Activated B cell treated with CpG ODN at 0.5 μM for 24 hours (primary cell): ENCODE measurements at regions not wholly inside any gene's neighbourhood (a gene's known extent, or its start where the extent isn't known, plus 50 kb on each side); places are given as distances from the start of the nearest gene placed in this dataset.

Source experiments
- ATAC-seq: fragments of 200-7000 bp; cut with Tn5 transposase; one replicate; pipeline ENCODE4 v1.10.0; 2021; ENCODE audit warnings: low read depth, mild to moderate bottlenecking, moderate library complexity
- CTCF ChIA-PET: fragments of 350-600 bp; sonication (Branson Sonifier 250); formaldehyde crosslinking; loops from one replicate; lab custom pipeline; 2021; ENCODE audit warnings: antibody characterized with exemption; lab: Charles Lee
- POLR2A ChIA-PET: fragments of 350-600 bp; sonication (Branson Sonifier 250); formaldehyde crosslinking; loops from one replicate; lab custom pipeline; 2021; ENCODE audit warnings: antibody characterized with exemption; lab: Charles Lee
- DNase-seq: peaks from one replicate; pipeline ENCODE4 v3.0.0; 2022
- H3K27ac Mint-ChIP-seq: one replicate; pipeline ENCODE4 v1.8.0; 2020; ENCODE audit warnings: mixed read lengths
- H3K27me3 Mint-ChIP-seq: one replicate; pipeline ENCODE4 v1.8.0; 2021; ENCODE audit warnings: mixed read lengths
- H3K36me3 Mint-ChIP-seq: one replicate; pipeline ENCODE4 v1.8.0; 2021; ENCODE audit warnings: low read depth, mixed read lengths
- H3K4me1 Mint-ChIP-seq: one replicate; pipeline ENCODE4 v1.8.0; 2021; ENCODE audit warnings: mixed read lengths
- H3K4me3 Mint-ChIP-seq: one replicate; pipeline ENCODE4 v1.8.0; 2020; ENCODE audit warnings: mild to moderate bottlenecking, mixed read lengths
- H3K9me3 Mint-ChIP-seq: one replicate; pipeline ENCODE4 v1.8.0; 2020; ENCODE audit warnings: mixed read lengths
- intact Hi-C: fragments of 100-400 bp; cut with micrococcal nuclease; formaldehyde crosslinking; loops from one replicate; pipeline ENCODE4 v1.15.1; 2024
- TF ChIP-seq, protein P1 (sequence below): fragments of 200-600 bp; IDR thresholded peaks from one replicate; pipeline ENCODE4 v1.8.0; 2022; ENCODE audit warnings: antibody characterized with exemption, mild to moderate bottlenecking

DNA sequence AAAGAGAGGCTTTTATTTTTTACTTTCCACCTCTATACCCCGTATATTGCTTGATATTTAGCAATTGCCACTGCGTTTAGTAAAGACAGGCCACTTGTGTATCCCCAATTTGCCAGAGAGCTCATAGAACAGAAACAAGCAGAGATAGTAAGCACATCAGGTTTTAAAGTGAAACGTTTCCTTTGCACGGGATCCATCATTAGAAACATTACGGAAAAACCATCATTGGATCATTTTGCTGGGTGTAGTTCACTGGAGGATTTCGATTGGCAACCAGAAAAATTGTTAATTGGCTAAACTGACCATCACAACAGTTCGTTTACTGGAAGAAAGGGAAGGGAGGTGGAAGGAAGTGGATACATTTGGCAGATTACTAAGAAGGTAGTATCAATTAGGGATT is 149.4 kb upstream of the STK32A start:
- H3K27me3 Mint-ChIP-seq = no peaks in the 10 kb centered on the region
- peaks cover 2% of the 10 kb centered on the region for H3K9me3 Mint-ChIP-seq
- no peak for DNase-seq
- ATAC-seq = no peak
- CTCF ChIA-PET = no interaction called here
- TF ChIP-seq, protein P1, sequence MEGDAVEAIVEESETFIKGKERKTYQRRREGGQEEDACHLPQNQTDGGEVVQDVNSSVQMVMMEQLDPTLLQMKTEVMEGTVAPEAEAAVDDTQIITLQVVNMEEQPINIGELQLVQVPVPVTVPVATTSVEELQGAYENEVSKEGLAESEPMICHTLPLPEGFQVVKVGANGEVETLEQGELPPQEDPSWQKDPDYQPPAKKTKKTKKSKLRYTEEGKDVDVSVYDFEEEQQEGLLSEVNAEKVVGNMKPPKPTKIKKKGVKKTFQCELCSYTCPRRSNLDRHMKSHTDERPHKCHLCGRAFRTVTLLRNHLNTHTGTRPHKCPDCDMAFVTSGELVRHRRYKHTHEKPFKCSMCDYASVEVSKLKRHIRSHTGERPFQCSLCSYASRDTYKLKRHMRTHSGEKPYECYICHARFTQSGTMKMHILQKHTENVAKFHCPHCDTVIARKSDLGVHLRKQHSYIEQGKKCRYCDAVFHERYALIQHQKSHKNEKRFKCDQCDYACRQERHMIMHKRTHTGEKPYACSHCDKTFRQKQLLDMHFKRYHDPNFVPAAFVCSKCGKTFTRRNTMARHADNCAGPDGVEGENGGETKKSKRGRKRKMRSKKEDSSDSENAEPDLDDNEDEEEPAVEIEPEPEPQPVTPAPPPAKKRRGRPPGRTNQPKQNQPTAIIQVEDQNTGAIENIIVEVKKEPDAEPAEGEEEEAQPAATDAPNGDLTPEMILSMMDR = no peak
- H3K36me3 Mint-ChIP-seq = no peaks in the 10 kb centered on the region
- intact Hi-C loops = no loop called here
- POLR2A ChIA-PET = no interaction called here
- H3K27ac Mint-ChIP-seq = no peak overlapping the region
- H3K4me3 Mint-ChIP-seq = no peak overlapping the region
- no peaks in the 10 kb centered on the region for H3K4me1 Mint-ChIP-seq

DNA sequence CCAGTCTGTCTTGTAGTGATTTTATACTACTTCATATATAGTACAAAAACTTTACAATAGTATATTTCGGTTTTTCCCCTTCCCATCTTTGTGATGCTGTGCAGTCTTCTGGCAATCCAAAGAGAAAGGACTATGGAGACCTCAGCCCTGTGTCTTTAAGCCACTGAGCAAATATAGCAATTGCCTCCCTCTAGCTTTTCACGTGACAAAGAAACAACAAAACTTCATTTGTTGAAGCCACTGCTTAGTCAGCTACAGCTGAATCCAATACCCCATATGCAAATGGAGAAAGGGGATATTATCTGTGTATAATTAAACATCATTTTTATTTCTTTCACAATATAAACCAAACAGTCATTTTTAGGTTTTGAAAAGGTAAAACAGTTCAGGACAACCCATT is 142.8 kb upstream of the STK32A start:
- ATAC-seq (no peak), DNase-seq (no peak)
- ChIA-PET CTCF (no interaction called here), POLR2A (no interaction called here)
- Mint-ChIP-seq H3K4me1 (no peaks in the 10 kb centered on the region), H3K9me3 (peaks cover 2% of the 10 kb centered on the region), H3K27me3 (no peaks in the 10 kb centered on the region), H3K4me3 (no peak overlapping the region), H3K27ac (no peak overlapping the region), H3K36me3 (no peaks in the 10 kb centered on the region)
- TF ChIP-seq, protein P1 = no peak
- intact Hi-C loops = loop anchor here (5.0 kb wide), 1 partner anchor 755 kb away; no protein-coding TSS in a partner anchor

DNA sequence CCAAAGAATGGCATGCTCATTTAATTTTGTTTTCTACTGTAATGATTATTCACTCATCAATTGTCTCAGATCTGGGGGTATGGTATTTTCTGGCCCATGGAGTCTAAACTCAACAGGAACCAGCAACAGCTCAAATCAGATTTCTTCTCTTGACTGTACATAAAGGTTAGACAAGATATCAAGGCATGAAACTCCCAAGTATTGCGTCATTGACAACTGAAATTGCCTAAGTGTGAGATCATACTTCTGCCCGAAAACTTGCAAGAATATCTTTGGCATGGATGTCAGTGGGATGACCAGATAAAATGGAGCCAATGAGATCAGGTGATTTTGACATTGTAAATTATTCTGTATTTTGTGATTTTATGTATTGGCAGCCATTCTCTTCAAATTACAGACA is 141.7 kb upstream of the STK32A start:
- POLR2A ChIA-PET = no interaction called here
- Mint-ChIP-seq H3K27me3 (no peaks in the 10 kb centered on the region), H3K4me3 (no peak overlapping the region), H3K4me1 (no peaks in the 10 kb centered on the region), H3K9me3 (peaks cover 2% of the 10 kb centered on the region), H3K27ac (no peak overlapping the region), H3K36me3 (no peaks in the 10 kb centered on the region)
- ATAC-seq (no peak), DNase-seq (no peak)
- intact Hi-C loops = loop anchor here (5.0 kb wide), 1 partner anchor 754 kb away; no protein-coding TSS in a partner anchor
- TF ChIP-seq, protein P1 = no peak
- CTCF ChIA-PET = no interaction called here

DNA sequence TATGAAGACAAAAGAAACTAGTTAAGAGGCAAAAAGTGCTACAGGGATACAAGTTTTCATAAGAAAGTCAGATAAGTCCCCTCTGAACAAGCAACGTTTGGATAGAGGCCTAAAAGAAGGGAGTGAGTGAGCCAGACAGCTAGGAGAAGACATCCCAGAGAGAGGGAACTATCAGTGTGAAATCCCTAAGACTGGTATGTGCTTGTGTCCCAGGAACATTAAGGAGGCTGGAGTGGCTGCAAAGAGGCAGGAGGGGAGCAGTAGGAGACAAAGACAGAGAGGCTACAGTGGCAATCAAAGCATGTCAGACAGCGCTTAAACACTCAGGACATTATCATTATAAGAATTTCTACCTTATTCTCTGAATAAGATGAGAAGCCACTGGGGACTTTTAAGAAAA is 139.1 kb upstream of the STK32A start:
- POLR2A ChIA-PET = no interaction called here
- intact Hi-C loops = no loop called here

DNA sequence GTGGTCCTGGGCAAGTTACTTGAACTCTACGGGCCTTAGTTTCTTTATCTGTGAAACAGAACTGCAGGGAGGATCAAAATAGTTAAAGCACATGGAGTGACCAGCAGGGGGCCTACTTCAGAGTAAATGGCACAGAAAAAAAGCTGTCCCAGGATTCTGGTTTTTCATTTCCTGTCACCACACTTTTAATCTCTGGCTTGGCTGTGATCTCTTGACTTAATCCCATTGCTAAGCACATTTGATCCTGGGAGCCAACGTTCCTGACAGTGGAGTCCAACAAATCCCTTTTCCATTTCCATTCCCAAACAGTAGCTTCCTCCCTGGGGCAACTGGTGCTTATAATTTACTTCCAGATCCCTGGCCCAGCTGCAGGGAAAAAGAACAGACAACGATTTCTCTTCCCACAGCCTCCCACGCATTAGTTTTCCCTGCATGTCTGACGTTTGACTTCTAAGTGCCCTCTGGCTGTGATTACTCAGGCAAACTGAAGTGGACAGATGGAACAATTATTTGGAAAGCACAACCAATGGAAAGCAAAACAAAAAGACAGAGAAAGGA is 136.5 kb upstream of the STK32A start:
- POLR2A ChIA-PET = no interaction called here
- no peak for ATAC-seq
- CTCF ChIA-PET = no interaction called here
- Mint-ChIP-seq H3K4me3 (no peak overlapping the region), H3K36me3 (no peaks in the 10 kb centered on the region), H3K27ac (no peak overlapping the region), H3K9me3 (no peaks in the 10 kb centered on the region), H3K27me3 (no peaks in the 10 kb centered on the region), H3K4me1 (no peaks in the 10 kb centered on the region)
- no peak for DNase-seq
- TF ChIP-seq, protein P1 = no peak
- intact Hi-C loops = no loop called here

More for the DNA sequence above, 139.1 kb upstream of the STK32A start:
- Mint-ChIP-seq H3K27ac (no peak overlapping the region), H3K36me3 (no peaks in the 10 kb centered on the region), H3K9me3 (no peaks in the 10 kb centered on the region), H3K4me1 (no peaks in the 10 kb centered on the region), H3K27me3 (no peaks in the 10 kb centered on the region), H3K4me3 (no peak overlapping the region)
- DNase-seq = no peak
- no peak for ATAC-seq
- TF ChIP-seq, protein P1 = no peak
- CTCF ChIA-PET = no interaction called here
